Stimulated activated CD4-positive, alpha-beta T cell treated with anti-CD3 and anti-CD28 coated beads, Interleukin-1b, Interleukin-23, amount 100 ng/mL, for 48 hours (primary cell): ENCODE measurements at regions not wholly inside any gene's neighbourhood (a gene's known extent, or its start where the extent isn't known, plus 50 kb on each side); places are given as distances from the start of the nearest gene placed in this dataset.

ENCODE experiments used
- DNase-seq: peaks from one replicate; pipeline ENCODE4 v3.0.0-alpha.2; 2020

- no peak for DNase-seq
Observed at GRCh38 chr13:77988355-77988754, 69.7 kb upstream of the EDNRB start.

- DNase-seq: no peak
Observed at GRCh38 chr13:77986713-77987112, 68.1 kb upstream of the EDNRB start.

GRCh38 chr13:77985866-77986636 is 67.4 kb upstream of the EDNRB start:
- DNase-seq: no peak

- no peak for DNase-seq
Observed at GRCh38 chr13:77981281-77981881, 62.8 kb upstream of the EDNRB start.

GRCh38 chr13:77980592-77980991 is 62.0 kb upstream of the EDNRB start:
- DNase-seq: no peak

- DNase-seq: no peak
Observed at GRCh38 chr13:77979721-77980385, 61.2 kb upstream of the EDNRB start.

- DNase-seq: no peak
Observed at GRCh38 chr13:77975358-77976042, 56.9 kb upstream of the EDNRB start.

- no peak for DNase-seq
Observed at GRCh38 chr13:77969299-77969698, 50.7 kb upstream of the EDNRB start.
